Keratinocyte (primary cell): ENCODE measurements at regions not wholly inside any gene's neighbourhood (a gene's known extent, or its start where the extent isn't known, plus 50 kb on each side); places are given as distances from the start of the nearest gene placed in this dataset.

Experiments
- EZH2 ChIP-seq: IDR thresholded peaks from one replicate; pipeline ENCODE4 v1.6.1; 2012; ENCODE audit warnings: inconsistent platforms, mild to moderate bottlenecking, low read length, moderate library complexity
- TF ChIP-seq, protein P1 (sequence below), 3 experiments: IDR thresholded peaks in 1 of 3; conservative IDR thresholded peaks in 1 of 3; optimal IDR thresholded peaks in 1 of 3; 2 replicates in 2 of 3; 3 replicates in 1 of 3; pipeline versions ENCODE3 to v1.5.1; 2011; ENCODE audit warnings: low read length in 3 of 3, mild to moderate bottlenecking in 3 of 3, moderate library complexity in 2 of 3, control low read depth in 1 of 3, inconsistent platforms in 1 of 3; ENCODE audit not compliant: insufficient read depth in 2 of 3; ENCODE audit errors: extremely low read depth in 1 of 3

DNA sequence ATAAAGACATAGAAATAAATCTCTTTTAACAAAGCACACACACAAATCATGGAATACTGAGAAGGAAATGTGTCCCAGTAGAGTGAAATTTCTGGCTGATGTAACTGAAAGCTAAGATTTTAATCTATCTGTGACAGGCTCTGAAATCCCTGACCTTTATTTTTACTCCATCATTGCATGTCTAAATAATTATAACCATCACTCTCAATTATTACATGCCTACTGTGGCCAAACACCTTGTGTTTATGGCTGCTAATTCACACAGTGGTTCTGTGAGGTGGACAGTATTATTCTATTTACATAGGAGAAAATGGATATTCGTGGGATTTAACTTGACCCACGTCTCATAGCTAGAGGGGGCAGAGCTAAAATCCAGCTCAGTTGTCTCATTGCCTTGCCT lies 438.1 kb downstream of the TLL1 start:
- TF ChIP-seq, protein P1, sequence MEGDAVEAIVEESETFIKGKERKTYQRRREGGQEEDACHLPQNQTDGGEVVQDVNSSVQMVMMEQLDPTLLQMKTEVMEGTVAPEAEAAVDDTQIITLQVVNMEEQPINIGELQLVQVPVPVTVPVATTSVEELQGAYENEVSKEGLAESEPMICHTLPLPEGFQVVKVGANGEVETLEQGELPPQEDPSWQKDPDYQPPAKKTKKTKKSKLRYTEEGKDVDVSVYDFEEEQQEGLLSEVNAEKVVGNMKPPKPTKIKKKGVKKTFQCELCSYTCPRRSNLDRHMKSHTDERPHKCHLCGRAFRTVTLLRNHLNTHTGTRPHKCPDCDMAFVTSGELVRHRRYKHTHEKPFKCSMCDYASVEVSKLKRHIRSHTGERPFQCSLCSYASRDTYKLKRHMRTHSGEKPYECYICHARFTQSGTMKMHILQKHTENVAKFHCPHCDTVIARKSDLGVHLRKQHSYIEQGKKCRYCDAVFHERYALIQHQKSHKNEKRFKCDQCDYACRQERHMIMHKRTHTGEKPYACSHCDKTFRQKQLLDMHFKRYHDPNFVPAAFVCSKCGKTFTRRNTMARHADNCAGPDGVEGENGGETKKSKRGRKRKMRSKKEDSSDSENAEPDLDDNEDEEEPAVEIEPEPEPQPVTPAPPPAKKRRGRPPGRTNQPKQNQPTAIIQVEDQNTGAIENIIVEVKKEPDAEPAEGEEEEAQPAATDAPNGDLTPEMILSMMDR (optimal IDR thresholded peaks at IDR 0.05 in 1 of 3, IDR thresholded peaks at IDR 0.05 in 1 of 3, conservative IDR thresholded peaks at IDR 0.05 in 1 of 3; ENCODE audit: extremely low read depth in 1 of 3, insufficient read depth in 2 of 3, low read length in 3 of 3), result no peak
- no peak for TF ChIP-seq EZH2
